Thoracic aorta (tissue), 2 donors: ENCODE measurements at regions not wholly inside any gene's neighbourhood (a gene's known extent, or its start where the extent isn't known, plus 50 kb on each side); places are given as distances from the start of the nearest gene placed in this dataset.
A peak's percentile ranks its signal among the peaks of the same experiment; 100 is the strongest.

Experiments used
- ATAC-seq: fragments of 150-250 bp; one replicate; pipeline ENCODE4 v1.8.0; 2017; ENCODE audit warnings: low read depth; ENCODE audit not compliant: insufficient number of reproducible peaks, low FRiP score
- DNase-seq: peaks from one replicate; pipeline ENCODE4 v3.0.0-alpha.2; 2020; ENCODE audit warnings: low spot score
- H3K27ac ChIP-seq, 2 donors: fragments of 200-600 bp; sonication (generic); 1 replicate in 1 of 2; 2 replicates in 1 of 2; pipeline ENCODE4 v1.5.1; 2016; ENCODE audit warnings: mild to moderate bottlenecking in 2 of 2, moderate library complexity in 2 of 2
- H3K27me3 ChIP-seq: fragments of 200-600 bp; sonication (generic); replicated peaks from 2 replicates; pipeline ENCODE4 v1.6.0; 2016; ENCODE audit warnings: mild to moderate bottlenecking; ENCODE audit not compliant: insufficient read depth
- H3K36me3 ChIP-seq: fragments of 200-600 bp; sonication (generic); one replicate; pipeline ENCODE4 v1.5.1; 2016
- H3K4me1 ChIP-seq, 2 donors: fragments of 200-600 bp; sonication (generic); 1 replicate in 1 of 2; 2 replicates in 1 of 2; pipeline versions ENCODE4 v1.5.1 to v1.6.0; 2016; ENCODE audit warnings: low read depth in 2 of 2, mild to moderate bottlenecking in 1 of 2; ENCODE audit not compliant: control insufficient read depth in 1 of 2
- H3K4me3 ChIP-seq: fragments of 200-600 bp; sonication (generic); 2 replicates; pipeline ENCODE4 v1.5.1; 2016; ENCODE audit warnings: mild to moderate bottlenecking
- H3K9me3 ChIP-seq: fragments of 200-600 bp; sonication (generic); 2 replicates; pipeline ENCODE4 v1.5.1; 2016
- CTCF ChIP-seq: fragments of 200-600 bp; sonication (generic); IDR thresholded peaks from one replicate; pipeline ENCODE4 v1.5.1; 2019; ENCODE audit warnings: antibody characterized with exemption

DNA sequence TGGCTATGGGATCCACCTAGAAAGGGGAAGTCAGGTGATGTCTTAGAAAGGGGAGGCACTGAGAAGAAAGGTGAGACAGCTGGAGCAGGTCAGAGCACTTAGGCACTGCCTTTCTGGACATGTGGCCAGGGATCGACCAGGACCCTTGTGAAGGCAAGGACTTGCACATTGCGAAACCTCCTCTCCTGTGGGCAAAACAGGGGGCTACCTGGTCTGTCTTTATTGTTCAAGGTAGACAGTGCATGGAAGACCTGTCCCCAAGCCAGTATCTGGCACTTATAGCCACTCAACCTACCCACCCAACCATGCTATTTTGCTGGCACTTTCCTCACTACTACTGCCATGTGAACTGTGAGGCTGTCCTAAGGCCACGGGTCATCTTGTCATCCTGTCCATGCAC lies 67.2 kb downstream of the NAV1 start:
- H3K36me3 ChIP-seq = no peaks in the 10 kb centered on the region
- H3K27me3 ChIP-seq = no peaks in the 10 kb centered on the region
- TF ChIP-seq CTCF = no peak
- peaks cover 11 to 39% of the 10 kb centered on the region in 2 donors for H3K4me1 ChIP-seq
- no peak overlapping the region for H3K27ac ChIP-seq
- H3K9me3 ChIP-seq = no peaks in the 10 kb centered on the region
- no peak for DNase-seq
- ATAC-seq = no peak
- no peak overlapping the region for H3K4me3 ChIP-seq

GRCh38 chr1:201606623-201607022 lies 67.7 kb downstream of the NAV1 start:
- no peaks in the 10 kb centered on the region for H3K27me3 ChIP-seq
- peaks cover 11 to 39% of the 10 kb centered on the region in 2 donors for H3K4me1 ChIP-seq
- H3K27ac ChIP-seq = no peak overlapping the region
- no peak overlapping the region for H3K4me3 ChIP-seq
- H3K9me3 ChIP-seq = no peaks in the 10 kb centered on the region
- DNase-seq = no peak
- no peaks in the 10 kb centered on the region for H3K36me3 ChIP-seq
- ATAC-seq = no peak
- TF ChIP-seq CTCF = no peak

GRCh38 chr1:201608635-201609395 lies 69.9 kb downstream of the NAV1 start:
- Histone ChIP-seq H3K4me3 (no peak overlapping the region), H3K27ac (peak overlapping the region in 1 of 2 donors; percentile 42), H3K4me1 (peaks cover 11 to 25% of the 10 kb centered on the region in 2 donors), H3K36me3 (no peaks in the 10 kb centered on the region), H3K9me3 (no peaks in the 10 kb centered on the region), H3K27me3 (no peaks in the 10 kb centered on the region)
- ATAC-seq (no peak), DNase-seq (peak; percentile 38)
- TF ChIP-seq CTCF = no peak

DNA sequence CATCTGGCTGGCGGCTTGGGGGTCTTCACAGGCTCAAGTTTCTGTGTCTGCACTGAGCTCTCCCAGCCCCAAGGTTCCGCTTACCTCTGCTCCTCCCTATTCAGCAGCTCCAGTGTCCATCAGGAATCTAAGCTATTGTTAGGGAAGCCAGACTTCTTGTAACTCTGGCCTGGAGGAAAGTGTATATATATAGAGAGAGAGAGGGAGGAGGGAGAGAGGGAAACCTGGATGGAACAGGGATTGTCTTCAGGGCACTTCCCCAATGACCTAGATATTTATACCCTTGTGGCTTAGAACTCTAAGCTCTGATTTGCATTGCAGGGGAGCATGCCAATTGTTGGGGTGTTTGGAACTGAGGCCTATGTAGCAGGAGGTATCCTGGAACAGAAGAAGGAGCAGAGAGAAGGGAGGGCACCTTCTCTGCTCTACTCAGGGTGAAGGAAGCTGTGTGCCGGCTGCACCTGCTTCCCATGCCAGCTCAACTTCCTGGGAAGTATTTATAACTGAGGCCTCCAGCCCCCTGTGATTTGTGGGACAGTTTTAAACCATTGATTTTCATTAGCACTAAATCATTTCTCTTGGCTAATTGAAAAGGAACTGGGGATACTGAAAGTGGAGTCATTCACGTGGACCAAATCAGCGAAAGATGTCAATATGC lies 70.9 kb downstream of the NAV1 start:
- Histone ChIP-seq H3K9me3 (no peaks in the 10 kb centered on the region), H3K27ac (no peak overlapping the region), H3K4me3 (no peak overlapping the region), H3K4me1 (peaks cover 11 to 28% of the 10 kb centered on the region in 2 donors), H3K36me3 (no peaks in the 10 kb centered on the region), H3K27me3 (no peaks in the 10 kb centered on the region)
- no peak for TF ChIP-seq CTCF
- ATAC-seq (no peak), DNase-seq (no peak)

- Histone ChIP-seq H3K36me3 (no peaks in the 10 kb centered on the region), H3K4me3 (no peak overlapping the region), H3K4me1 (peaks cover 11 to 28% of the 10 kb centered on the region in 2 donors), H3K27ac (no peak overlapping the region), H3K27me3 (no peaks in the 10 kb centered on the region), H3K9me3 (no peaks in the 10 kb centered on the region)
- no peak for TF ChIP-seq CTCF
- DNase-seq (no peak), ATAC-seq (no peak)
Measured at GRCh38 chr1:201610858-201611257, 71.9 kb downstream of the NAV1 start.
